ENCODE measurements at regions not wholly inside any gene's neighbourhood (a gene's known extent, or its start where the extent isn't known, plus 50 kb on each side); places are given as distances from the start of the nearest gene placed in this dataset.

- FAIRE-seq (no peak), DNase-seq (no peak)
- no peak overlapping the region for H3K27ac ChIP-seq (ENCODE audit: low read depth in 2 of 2, low read length in 2 of 2)
- no peak overlapping the region for H3K4me3 ChIP-seq (ENCODE audit: low read length in 3 of 3)
- no peaks in the 10 kb centered on the region for H3K36me3 ChIP-seq (ENCODE audit: control insufficient read depth in 2 of 3, insufficient read depth in 3 of 3, low read length in 3 of 3)
- intact Hi-C loops (cut with DNase I) = no loop called here
- H3K27me3 ChIP-seq (ENCODE audit: control insufficient read depth, insufficient read depth, low read length) = no peaks in the 10 kb centered on the region
- TF ChIP-seq, protein P1, sequence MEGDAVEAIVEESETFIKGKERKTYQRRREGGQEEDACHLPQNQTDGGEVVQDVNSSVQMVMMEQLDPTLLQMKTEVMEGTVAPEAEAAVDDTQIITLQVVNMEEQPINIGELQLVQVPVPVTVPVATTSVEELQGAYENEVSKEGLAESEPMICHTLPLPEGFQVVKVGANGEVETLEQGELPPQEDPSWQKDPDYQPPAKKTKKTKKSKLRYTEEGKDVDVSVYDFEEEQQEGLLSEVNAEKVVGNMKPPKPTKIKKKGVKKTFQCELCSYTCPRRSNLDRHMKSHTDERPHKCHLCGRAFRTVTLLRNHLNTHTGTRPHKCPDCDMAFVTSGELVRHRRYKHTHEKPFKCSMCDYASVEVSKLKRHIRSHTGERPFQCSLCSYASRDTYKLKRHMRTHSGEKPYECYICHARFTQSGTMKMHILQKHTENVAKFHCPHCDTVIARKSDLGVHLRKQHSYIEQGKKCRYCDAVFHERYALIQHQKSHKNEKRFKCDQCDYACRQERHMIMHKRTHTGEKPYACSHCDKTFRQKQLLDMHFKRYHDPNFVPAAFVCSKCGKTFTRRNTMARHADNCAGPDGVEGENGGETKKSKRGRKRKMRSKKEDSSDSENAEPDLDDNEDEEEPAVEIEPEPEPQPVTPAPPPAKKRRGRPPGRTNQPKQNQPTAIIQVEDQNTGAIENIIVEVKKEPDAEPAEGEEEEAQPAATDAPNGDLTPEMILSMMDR (IDR thresholded peaks at IDR 0.05; ENCODE audit: borderline replicate concordance, extremely low read depth, insufficient read depth) = no peak
- H3K9me3 ChIP-seq (ENCODE audit: control insufficient read depth in 2 of 3, insufficient read depth in 1 of 3, low read length in 3 of 3) = no peaks in the 10 kb centered on the region
- H3K9ac ChIP-seq (ENCODE audit: low read length in 3 of 3) = no peak overlapping the region
- no peaks in the 10 kb centered on the region for H3K4me1 ChIP-seq (ENCODE audit: control insufficient read depth in 2 of 3, insufficient read depth in 2 of 3, low read depth in 1 of 3, low read length in 3 of 3)
Observed at GRCh38 chr20:22204801-22205200, 379.6 kb downstream of the FOXA2 start.

GRCh38 chr20:22182148-22182547, 402.2 kb downstream of the FOXA2 start:
- FAIRE-seq (no peak), DNase-seq (no peak)
- H3K36me3 ChIP-seq (ENCODE audit: control insufficient read depth in 2 of 3, insufficient read depth in 3 of 3, low read length in 3 of 3) = no peaks in the 10 kb centered on the region
- H3K9ac ChIP-seq (ENCODE audit: low read length in 3 of 3) = no peak overlapping the region
- H3K27me3 ChIP-seq (ENCODE audit: control insufficient read depth, insufficient read depth, low read length) = no peaks in the 10 kb centered on the region
- TF ChIP-seq, protein P1 (IDR thresholded peaks at IDR 0.05; ENCODE audit: borderline replicate concordance, extremely low read depth, insufficient read depth) = no peak
- no peaks in the 10 kb centered on the region for H3K9me3 ChIP-seq (ENCODE audit: control insufficient read depth in 2 of 3, insufficient read depth in 1 of 3, low read length in 3 of 3)
- intact Hi-C loops (cut with DNase I) = no loop called here
- H3K27ac ChIP-seq (ENCODE audit: low read depth in 2 of 2, low read length in 2 of 2) = no peak overlapping the region
- no peaks in the 10 kb centered on the region for H3K4me1 ChIP-seq (ENCODE audit: control insufficient read depth in 2 of 3, insufficient read depth in 2 of 3, low read depth in 1 of 3, low read length in 3 of 3)
- H3K4me3 ChIP-seq (ENCODE audit: low read length in 3 of 3) = no peak overlapping the region

DNA sequence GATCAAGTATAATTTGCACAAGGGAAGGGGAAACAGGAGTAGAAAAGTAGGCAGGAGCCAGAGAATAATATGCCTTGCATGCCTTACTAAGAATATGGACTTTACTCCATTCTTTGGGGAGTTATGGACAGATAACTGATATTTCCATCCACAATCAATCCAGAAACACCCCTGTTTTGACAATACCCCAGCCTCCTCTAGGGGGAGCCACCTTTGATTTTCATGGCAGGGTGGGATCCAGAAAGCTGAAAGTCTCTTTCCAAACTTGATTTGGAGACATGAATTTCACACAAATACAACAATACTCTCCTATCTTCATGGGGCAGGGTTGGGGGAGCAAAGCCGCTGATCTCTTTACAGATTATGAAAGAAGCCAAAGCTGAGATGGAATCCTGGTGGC, 404.1 kb downstream of the FOXA2 start:
- FAIRE-seq (no peak), DNase-seq (no peak)
- TF ChIP-seq, protein P1 (IDR thresholded peaks at IDR 0.05; ENCODE audit: borderline replicate concordance, extremely low read depth, insufficient read depth) = no peak
- no peak overlapping the region for H3K4me3 ChIP-seq (ENCODE audit: low read length in 3 of 3)
- H3K36me3 ChIP-seq (ENCODE audit: control insufficient read depth in 2 of 3, insufficient read depth in 3 of 3, low read length in 3 of 3) = no peaks in the 10 kb centered on the region
- H3K27ac ChIP-seq (ENCODE audit: low read depth in 2 of 2, low read length in 2 of 2) = no peak overlapping the region
- no peaks in the 10 kb centered on the region for H3K9me3 ChIP-seq (ENCODE audit: control insufficient read depth in 2 of 3, insufficient read depth in 1 of 3, low read length in 3 of 3)
- no peak overlapping the region for H3K9ac ChIP-seq (ENCODE audit: low read length in 3 of 3)
- H3K4me1 ChIP-seq (ENCODE audit: control insufficient read depth in 2 of 3, insufficient read depth in 2 of 3, low read depth in 1 of 3, low read length in 3 of 3) = no peaks in the 10 kb centered on the region
- H3K27me3 ChIP-seq (ENCODE audit: control insufficient read depth, insufficient read depth, low read length) = no peaks in the 10 kb centered on the region
- intact Hi-C loops (cut with DNase I) = no loop called here

- Histone ChIP-seq H3K9me3 (ENCODE audit: control insufficient read depth in 2 of 3, insufficient read depth in 1 of 3, low read length in 3 of 3) (no peaks in the 10 kb centered on the region), H3K4me3 (ENCODE audit: low read length in 3 of 3) (no peak overlapping the region), H3K9ac (ENCODE audit: low read length in 3 of 3) (no peak overlapping the region), H3K4me1 (ENCODE audit: control insufficient read depth in 2 of 3, insufficient read depth in 2 of 3, low read depth in 1 of 3, low read length in 3 of 3) (no peaks in the 10 kb centered on the region), H3K36me3 (ENCODE audit: control insufficient read depth in 2 of 3, insufficient read depth in 3 of 3, low read length in 3 of 3) (no peaks in the 10 kb centered on the region), H3K27me3 (ENCODE audit: control insufficient read depth, insufficient read depth, low read length) (no peaks in the 10 kb centered on the region), H3K27ac (ENCODE audit: low read depth in 2 of 2, low read length in 2 of 2) (no peak overlapping the region)
- intact Hi-C loops (cut with DNase I) = no loop called here
- TF ChIP-seq, protein P1 (IDR thresholded peaks at IDR 0.05; ENCODE audit: borderline replicate concordance, extremely low read depth, insufficient read depth) = no peak
- FAIRE-seq (no peak), DNase-seq (peak in 4 of 5 donors; percentile 44 to 71 (median 49))
Observed at GRCh38 chr20:22160101-22160652, 424.2 kb downstream of the FOXA2 start.
